Stimulated activated CD4-positive, alpha-beta T cell treated with anti-CD3 and anti-CD28 coated beads, Interleukin-12 subunit alpha, Interleukin-12 subunit beta, amount 100 ng/mL, for 4 hours (primary cell): ENCODE measurements at regions not wholly inside any gene's neighbourhood (a gene's known extent, or its start where the extent isn't known, plus 50 kb on each side); places are given as distances from the start of the nearest gene placed in this dataset.

Source experiments
- DNase-seq: peaks from one replicate; pipeline ENCODE4 v3.0.0-alpha.2; 2020

DNA sequence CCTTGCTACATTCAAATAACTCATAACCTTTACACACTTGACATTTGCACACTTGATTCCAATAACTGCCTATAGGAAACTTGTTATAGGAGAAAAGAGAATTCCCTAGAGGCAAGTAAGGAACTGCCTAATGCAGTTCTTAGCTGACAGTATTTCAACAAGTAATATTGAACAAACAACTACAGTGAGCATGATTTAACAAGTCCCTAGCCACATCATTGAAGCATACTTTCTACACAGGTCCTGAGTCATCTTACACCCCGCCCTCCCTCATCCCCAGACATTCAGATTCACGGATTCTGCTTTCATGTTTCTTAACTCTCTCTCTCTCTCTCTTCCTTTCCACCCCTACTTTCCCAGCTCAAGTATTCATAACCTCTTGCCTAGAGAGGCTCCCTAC lies 153.5 kb downstream of the LSM5 start:
- DNase-seq = no peak

DNA sequence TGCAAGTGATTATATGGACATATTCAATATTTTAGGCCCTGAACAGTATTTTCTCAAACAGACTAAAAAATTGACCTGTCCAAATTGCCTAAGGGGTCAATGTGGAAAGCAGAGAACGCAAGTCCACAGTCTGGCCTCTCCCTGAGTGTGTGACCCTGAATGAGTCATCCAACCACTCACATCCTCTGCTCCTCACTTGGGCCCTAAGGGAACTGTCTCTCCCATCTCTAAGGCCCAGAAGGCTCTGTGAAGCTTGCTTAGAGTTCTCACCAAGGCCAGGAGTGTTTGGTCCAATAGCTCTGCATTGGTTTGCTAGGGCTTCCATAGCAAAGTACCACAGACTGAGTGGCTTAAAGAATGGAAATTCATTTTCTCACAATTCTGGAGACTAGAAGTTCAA lies 155.1 kb downstream of the LSM5 start:
- DNase-seq = no peak

DNA sequence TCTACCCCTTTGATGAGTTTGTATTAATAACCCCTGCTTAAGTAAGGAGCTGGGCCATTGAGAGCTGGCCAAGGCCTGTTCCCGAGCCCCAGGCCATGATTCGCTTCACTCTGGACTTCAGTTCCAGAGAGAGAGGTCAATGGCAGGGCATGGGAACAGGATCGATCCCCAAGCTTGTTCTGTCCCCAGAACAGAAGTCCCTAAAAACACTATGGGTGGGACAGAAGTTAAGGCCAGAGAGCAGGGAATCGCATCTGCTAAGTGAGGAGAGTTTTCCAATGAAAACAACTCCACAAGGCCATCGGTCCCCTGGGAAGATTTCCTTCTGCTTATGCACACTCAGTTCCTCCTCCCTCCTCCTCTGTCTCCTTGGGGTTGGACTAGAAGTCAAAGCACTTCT lies 159.6 kb downstream of the LSM5 start:
- DNase-seq = no peak

DNA sequence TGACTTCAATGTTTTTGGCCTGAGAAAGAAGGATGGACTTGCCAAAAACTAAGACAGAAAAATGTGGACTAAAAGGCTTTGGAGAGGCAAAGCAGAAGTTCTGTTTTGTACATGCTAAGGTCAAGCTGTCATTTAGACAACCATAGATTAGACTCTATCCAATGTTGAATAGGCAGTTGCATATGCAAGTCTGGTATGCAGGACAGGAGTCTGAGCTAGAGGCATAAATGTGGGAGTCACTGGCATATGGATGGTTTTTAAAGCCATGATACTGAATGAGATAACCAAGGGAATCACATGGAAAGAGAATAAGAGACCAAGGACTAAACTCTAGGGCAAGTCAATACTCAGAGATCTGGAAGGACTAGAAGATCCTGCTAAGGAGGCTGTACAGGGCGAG lies 164.1 kb downstream of the LSM5 start:
- no peak for DNase-seq

DNA sequence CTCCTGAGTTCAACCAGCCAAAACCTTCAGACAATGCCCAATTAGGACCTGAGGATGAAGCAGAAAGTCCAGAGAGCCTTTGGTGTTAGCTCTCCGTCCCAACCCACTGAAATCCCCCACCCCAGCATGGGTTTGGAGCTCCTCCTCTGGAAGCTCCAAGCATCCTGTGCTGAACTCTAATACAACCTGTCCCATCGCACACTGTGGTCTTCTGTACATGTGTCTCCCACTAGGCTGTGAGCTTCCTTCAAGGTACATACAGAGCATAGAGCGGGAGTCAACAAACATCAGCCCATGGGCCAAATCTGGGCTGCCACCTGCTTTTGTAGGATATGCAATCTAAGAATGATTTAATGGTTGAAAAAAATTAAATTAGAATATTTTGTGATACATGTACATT lies 166.5 kb downstream of the LSM5 start:
- no peak for DNase-seq

DNA sequence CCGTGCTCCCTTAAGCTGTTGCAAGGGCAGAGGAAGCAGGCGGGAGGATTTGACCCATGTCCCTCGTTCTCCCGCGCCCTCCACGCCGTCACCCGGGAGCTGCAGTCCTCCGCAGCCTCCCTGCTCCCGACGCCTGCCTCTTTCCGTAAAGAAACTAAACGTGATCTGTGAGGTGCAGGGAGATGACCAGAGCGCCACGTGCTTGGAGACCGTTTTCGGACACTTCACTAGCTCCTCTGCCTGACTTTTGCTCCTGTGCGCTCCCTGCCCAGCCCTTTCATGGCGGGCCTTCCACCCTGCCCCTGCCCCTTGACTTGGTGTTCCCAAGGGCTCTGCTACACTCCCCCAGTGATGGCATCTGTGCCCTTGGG lies 171.2 kb downstream of the LSM5 start:
- no peak for DNase-seq

DNA sequence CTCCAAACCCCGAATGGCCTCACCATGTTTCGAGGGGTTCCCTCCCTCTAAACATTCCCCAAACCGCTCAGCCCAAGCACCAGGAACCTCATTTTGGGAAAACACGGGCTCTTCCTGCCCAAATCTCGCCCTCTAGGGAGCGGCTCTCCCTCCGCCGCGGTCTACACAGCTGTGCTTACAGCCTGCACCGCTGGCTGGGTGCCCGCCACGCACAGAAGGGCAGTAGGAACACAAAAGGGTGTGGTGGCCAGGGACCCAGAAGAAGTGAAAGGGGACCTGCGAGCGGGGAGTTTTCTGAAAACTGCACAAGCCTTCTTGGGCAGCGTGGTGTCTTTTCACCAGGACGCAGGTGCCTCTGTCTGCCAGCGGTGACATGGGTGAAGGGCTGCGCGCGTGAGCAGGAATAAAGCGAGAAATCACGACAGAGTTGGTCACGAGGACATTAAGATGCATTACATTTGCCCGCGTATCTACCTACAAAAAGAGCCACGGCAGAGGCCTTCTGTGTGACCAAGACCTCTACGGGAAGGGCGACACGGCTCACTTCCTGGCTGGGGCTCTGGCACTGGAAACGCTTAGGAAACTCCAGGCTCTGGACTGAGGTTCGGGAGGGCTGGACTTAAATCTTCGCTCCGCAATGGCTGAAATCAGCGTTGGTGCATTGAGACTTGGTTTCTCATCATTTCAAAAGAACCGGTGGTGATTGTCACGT lies 171.7 kb downstream of the LSM5 start:
- DNase-seq = no peak

DNA sequence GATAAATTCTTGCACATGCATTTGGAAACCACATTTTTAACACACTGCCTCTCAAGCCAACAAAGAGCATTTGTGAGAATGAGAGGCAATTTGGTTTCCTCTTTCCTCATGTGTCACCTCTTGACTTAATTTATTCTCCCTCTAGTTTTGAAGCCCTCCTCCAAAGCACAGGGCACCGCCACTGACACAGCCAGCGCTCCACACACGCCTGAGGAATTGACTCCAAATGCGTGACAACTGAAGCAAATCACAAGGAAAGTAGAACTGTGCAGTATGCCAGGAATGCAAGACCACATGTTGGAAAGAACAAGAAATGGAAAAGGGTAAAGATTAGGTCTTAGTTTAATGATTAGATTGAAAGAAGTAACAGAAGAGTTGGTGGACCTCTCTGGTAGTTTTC lies 173.3 kb downstream of the LSM5 start:
- no peak for DNase-seq

DNA sequence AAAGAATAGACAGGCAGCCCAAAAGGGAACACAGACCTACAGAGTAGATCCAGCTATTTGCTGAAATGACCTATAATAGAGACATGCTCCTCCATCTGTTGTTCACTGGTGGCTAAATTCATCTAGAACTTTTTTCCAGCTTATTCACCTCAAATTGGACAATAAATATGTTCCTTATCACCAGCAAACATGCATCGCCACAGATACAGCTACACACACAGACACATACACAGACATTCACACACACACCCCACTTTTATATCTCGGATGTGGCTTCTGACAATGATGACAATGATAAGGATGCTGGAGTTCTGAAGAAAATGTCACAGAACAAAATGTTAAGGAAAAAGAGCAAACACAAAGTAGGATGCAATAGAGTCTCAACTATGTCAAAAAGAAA lies 175.4 kb downstream of the LSM5 start:
- no peak for DNase-seq

DNA sequence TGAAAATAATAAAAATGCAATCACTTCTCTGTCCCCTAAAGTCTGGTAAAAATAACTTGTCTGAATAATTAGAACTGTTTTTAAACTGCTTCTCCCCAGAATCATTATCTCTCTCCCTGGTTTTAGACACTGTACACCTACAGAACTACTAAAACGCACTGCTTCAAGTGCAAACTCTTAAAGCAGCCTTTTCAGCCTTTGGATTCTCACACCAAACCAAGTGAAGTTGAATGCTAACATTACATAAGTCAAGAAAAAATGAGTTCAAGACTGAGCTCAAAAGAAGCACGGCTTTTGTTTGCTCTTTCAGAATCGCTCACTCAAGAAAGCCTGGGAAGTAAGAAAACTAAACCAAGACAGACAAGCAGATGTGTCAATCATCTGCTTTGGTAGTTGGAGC lies 188.8 kb downstream of the LSM5 start:
- DNase-seq = no peak

DNA sequence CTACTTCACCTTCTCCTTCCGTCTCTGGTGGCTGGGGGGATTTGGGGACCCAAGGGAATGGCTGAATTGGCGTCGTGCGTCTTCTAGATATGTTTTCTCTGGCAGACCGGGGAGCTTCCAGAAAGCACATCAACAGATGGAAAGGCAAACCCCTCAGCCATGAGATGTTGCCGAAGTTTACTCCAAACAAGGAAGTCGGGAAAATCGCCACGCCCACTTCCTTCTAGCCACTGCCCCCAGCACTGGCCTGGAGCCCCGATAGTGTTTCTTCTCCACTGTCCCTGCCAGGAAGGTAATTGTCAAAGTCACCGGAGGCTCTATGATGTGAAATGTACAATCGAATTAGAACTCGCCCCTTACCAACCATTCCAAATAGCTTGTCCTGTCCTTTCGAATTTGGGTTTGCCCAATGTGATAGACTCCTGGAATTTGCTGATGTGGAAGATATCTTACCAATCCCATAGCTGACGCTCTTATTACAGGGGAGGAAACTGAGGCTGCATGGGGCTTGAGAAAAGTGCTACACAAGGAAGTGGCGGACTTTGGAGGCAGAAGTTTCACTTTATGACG lies 191.0 kb downstream of the LSM5 start:
- no peak for DNase-seq

DNA sequence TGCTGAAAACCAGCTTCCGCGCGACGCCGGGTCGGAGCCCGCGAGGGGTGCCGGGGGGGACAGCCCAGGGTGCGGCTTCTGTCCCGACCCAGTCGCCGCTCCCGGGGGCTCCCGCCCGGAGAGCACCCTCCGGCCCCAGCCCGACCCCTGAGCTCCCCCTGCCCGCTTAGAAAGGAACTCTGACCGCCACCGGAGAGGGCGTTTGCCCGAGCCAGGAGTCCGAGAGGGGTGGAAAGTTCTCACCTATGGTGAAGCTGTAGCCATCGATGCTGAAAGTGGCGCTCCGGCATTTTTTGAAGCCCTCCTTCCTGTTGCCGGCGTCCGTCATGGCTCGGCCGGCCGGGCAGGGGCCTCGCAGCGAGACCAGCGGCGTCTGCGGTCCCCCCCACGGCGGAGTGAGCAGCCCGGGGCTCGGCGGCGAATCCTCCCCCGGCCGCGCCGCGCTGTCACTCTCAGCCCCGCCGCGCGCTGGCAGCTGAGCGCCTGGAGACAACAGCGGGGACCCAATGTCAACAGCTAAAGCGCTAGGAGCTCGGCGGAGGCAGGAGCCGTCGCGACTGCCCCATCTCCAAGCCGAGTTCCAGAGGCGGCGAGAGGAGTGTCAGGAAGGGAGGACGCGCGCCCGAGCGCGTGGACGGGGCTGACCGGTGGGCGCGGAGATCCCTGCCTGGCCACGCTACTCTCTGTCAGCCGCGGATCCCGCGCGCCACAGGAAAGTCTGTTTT lies 191.6 kb downstream of the LSM5 start:
- no peak for DNase-seq

DNA sequence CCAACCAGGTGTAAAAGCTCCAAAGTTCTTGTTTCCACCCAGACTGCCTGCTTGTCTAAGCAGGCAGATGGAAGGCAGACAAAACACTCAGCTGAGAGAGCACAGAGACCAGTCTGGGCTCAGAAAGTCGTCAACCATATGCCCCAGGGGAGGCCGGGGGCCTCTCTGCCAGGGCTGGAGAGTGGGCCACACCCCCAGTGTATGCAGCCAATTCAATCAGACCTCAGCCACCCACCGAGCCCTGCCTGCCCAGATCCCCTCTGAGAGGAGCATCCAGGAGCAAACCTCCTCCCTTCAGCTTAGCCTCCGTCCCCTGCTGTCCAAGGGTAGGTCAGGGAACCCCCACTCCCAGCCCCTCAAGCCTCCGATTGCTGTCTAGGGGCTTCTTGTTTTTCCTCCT lies 196.3 kb downstream of the LSM5 start:
- no peak for DNase-seq

DNA sequence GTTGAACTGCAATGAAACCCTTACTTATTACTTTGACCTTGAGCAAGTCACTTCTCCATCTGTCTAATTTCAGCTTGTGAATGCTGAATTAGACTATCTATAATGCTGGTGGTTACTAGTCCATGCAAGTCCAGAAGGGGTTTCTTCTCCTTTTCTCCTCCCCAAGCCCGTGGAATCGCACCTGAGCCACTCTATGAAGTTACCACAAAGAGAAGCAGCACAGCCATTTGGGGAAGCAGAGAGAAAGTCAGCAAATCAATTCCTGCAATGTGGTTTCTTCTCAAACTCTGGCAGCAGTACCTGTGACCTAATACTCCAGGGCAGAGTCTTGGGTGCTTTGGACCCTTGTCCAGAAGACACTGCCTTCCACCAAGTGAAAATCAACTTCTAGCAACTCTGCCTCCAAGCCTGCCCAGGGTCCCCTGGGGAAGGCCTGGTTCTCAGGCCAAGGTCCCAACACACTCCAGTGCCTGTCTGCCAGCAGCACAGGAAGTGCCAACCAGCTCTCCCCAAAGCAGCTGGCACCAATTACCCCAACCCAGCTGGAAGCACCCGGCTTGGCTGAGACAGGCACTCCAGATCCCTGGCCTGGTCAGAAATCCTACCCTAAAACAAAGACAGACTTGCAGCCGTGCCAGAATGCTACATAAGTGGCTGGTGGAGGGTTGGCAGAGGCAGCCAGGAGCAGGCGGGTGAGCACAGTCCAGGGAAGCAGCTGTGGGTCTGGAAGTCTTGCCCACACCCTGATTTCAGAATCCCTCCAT lies 200.3 kb downstream of the LSM5 start:
- no peak for DNase-seq

DNA sequence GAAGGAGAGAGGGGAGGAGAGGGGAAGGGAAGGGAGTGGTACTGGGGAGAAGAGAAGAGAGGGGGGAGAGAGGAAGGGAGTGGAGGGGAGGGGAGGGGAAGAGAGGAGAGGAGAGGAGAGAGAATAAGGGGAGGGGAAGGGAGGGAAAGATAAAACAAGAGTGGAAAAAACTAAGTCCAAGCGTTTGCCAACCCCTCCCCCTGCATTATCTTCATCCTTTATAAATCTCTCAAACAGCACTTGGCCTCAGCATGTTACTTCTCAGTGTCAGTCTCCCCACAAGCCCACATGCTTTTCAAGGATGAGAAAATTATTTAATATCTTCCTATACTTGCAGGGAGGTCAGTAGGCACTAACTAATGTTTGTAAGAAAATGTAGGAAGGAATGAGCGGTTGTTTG lies 204.5 kb downstream of the LSM5 start:
- DNase-seq = no peak

DNA sequence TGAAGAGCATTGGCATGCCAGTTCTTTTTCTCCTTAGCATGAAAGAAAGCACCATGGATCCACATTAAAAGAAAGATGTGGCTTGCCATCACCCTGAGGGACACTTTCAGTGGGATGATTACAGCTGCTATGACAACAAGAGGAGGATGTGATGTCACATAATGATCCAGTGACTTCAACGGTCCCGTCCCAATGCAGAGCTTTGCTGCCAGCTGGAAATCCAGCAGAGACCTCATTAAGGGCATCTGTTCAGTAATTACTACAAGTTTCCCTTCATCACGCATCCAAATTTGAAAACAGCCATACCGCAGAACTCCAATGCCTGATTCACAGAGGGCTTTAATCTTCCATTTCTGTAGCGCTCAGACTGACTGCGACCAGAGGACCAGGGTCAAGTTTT lies 206.6 kb downstream of the LSM5 start:
- DNase-seq = no peak

DNA sequence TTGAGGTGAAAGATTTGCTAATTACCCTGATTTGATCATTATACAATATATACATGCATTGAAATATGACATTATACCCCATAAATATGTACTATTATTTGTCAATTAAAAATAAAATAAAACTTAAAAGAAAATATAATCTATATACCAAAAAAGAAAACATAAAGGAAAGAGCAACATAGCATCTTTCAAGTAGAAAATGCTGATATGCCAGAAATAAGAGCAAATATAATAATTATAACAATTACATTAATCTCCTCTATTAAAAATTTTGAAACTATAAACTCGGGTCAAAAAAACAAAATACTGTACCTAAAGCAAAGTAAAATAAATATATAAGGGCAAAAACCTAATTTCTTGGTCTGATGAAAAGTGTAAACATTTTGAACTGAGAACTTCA lies 209.3 kb upstream of the PDE1C start:
- DNase-seq = no peak

DNA sequence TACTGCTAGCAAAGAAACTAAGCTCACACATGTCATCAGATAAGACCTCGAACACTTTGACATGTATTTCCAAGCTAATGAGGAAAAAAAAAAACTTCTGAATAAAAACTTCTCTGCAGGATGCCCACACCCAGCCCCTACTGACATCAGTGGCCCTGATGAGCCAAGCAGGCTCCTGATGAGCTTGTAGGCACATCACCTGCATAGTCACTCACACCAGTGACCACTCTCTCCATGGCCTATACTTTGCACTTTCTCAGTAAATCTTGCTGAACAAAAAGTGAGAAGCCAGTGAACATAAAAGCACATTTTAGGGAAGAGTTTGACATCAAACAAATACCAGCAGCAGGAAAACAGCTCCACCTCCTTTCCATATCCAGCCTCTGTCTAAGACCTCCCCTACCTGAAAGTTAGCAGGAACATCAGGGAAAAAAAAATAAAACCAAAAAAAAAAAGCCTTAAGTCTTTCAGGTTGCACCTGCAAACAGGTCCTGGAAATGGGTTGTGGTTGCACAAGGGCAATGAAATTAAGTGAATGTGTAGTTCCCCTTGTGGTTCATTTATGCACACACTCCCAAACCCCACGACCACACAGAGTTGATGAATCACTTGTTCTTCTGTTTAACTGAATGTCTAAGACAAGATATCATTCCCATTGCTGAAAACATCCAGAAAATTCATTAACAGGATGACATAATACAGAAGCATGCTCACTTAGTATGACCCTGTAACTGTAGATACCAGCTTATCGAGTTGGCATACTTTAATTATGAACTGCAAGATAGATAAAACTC lies 205.2 kb upstream of the PDE1C start:
- no peak for DNase-seq

DNA sequence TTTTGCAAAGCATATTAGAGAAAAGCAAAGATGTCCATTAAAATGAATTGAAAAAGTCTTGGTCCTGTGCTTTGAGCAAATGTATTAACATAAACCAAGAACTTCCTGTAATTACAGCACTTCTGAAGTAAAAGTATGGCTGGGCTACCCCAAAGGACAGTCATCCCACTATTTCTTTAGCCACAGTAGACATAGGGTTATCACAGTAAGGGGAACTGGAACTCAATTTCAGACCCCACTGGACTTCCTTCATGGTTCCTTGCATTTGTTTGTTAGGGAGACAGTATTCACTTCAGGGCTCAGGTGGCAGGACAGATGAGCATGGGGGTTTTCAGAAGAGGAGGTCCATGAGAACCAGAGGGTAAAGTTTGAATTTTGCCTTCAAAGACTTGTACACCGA lies 203.1 kb upstream of the PDE1C start:
- DNase-seq = no peak

DNA sequence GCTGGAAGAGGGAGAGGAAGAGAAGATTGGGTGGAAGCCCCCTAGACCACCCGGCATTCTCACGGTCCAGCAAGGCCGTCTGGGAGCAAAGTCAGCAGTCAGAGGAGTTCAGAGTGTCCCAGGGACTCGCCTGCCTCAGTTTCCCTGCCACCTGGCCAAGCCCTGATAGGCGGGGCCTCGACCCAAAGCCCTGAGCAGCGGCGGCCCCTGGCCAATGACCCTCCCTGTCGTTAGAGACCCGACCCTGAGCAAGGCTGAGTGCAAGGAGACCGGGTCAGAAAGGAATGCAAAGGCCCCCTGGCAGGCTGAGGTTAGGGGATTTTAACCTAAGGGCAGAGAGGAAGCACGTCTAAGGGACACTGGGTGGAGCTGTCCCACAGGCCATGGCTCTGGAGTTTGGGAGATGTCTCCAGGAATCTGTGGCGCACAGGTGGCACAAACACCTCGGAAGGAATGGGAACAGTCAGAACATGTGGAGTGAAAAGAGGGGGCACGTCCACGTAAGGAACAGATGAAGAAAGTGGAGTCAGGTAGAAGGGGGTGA lies 196.8 kb upstream of the PDE1C start:
- no peak for DNase-seq

DNA sequence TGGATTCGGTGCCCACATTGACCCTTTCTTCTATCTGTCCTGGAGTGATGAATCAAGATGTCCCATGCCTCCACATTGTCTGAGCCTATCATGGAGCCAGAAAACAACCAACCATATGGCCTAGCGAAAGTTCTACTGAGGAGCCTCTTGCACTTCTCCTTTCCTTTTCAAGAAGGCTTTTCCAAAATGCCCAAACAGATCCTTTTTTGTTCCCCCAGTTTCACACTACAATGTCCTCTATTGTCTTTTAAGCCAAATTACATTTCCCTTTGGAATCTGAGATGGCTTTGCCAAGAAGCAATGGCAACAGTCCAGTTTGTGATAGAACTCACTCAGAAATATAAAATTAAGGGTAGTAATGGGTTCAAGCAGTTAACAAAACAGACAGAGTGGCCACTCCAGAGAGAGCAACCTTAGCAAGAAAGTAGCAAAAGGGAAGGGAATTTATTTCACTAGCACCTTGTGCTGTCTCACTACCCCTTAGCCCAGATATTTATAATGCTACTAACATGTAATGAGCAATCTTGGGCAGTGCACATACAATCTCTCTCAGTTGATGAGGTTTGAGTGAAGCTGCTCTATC lies 194.6 kb upstream of the PDE1C start:
- no peak for DNase-seq

DNA sequence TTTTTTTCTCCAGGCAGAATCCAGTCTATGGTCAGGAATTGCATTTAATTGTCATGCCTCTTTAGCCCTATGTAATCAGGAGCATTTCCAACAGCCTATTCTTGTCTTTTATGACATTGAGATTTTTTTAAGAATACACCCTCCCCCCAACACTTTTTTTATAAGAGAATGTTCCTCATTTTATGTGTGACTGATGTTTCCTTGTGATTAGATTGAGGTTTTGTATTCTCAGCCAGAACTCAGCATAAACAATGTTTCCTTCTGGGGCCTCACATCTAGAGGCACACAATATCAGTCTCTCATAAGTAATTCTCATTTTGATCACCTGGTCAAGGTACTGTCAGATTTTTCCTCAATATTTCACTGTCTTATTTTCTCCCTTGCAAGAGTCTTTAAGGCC lies 193.4 kb upstream of the PDE1C start:
- DNase-seq = no peak
